ENCODE measurements at regions not wholly inside any gene's neighbourhood (a gene's known extent, or its start where the extent isn't known, plus 50 kb on each side); places are given as distances from the start of the nearest gene placed in this dataset.
"Not testable (repeated sequence)": the region's sequence is repeated elsewhere in the genome, so short reads cannot be mapped to it uniquely, and the experiment has no call there.

DNA sequence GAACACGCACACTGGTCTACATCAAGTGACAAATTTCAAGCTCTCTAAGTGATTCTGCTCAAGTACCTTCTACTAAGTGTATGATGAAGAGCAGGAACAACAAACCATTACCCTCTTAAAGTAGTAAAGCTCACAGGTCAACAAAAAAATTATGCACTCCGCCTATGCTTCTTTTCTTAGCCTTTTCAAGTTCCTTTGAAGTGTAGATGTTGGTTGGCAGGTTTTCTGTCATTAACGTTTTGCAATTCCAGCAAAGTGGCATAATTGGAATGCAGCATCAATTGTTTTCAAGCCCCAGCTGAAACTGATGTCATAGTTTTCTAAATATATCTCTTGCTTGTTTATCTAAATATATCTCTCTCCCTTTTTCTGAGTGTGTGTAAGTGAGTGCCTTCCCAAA is 396.9 kb upstream of the EYS start:
- Histone ChIP-seq H3K27me3 (no peaks in the 10 kb centered on the region), H3K9me3 (no peaks in the 10 kb centered on the region), H3K36me3 (no peaks in the 10 kb centered on the region), H3K27ac (no peak overlapping the region), H3K4me1 (no peaks in the 10 kb centered on the region), H3K4me3 (no peak overlapping the region)
- intact Hi-C loops (cut with DNase I), result no loop called here
- no peak for DNase-seq (ENCODE audit: low spot score in 2 of 2)
- TF ChIP-seq CTCF (IDR thresholded peaks at IDR 0.05), result no peak

- Histone ChIP-seq H3K4me3 (no peak overlapping the region), H3K9me3 (no peaks in the 10 kb centered on the region), H3K27ac (no peak overlapping the region), H3K36me3 (no peaks in the 10 kb centered on the region), H3K27me3 (no peaks in the 10 kb centered on the region), H3K4me1 (no peaks in the 10 kb centered on the region)
- DNase-seq (ENCODE audit: low spot score in 2 of 2), result no peak
- intact Hi-C loops (cut with DNase I), result no loop called here
- TF ChIP-seq CTCF (IDR thresholded peaks at IDR 0.05), result no peak
Measured at GRCh38 chr6:66103354-66103753, 396.3 kb upstream of the EYS start.

- H3K27me3 ChIP-seq, result no peaks in the 10 kb centered on the region
- no peaks in the 10 kb centered on the region for H3K9me3 ChIP-seq
- no peak for DNase-seq (ENCODE audit: low spot score in 2 of 2)
- no peak overlapping the region for H3K27ac ChIP-seq
- intact Hi-C loops (cut with DNase I), result no loop called here
- H3K36me3 ChIP-seq, result no peaks in the 10 kb centered on the region
- H3K4me3 ChIP-seq, result no peak overlapping the region
- no peaks in the 10 kb centered on the region for H3K4me1 ChIP-seq
- no peak for TF ChIP-seq CTCF (IDR thresholded peaks at IDR 0.05)
Measured at GRCh38 chr6:66096679-66097078, 389.7 kb upstream of the EYS start.

DNA sequence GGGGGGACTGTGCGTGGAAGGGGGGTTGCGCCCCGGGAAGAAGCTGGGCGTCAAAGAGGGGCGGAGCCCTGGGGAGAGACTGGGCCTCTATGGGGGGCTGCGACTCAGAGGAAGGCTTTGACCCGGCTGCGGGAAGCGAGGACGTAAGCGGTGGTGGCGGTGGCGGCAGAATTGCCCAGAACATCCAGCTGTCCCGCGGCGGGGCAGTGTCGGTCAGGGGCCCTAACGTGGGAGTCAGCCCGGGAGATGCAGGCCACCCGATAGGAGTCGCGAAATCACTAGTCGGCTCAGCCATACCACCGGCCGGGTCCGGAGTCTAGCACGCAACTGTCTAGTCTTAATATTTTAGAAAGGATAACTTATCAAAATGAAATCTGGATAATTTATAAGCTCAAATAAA is 387.6 kb upstream of the EYS start:
- Histone ChIP-seq H3K27me3 (no peaks in the 10 kb centered on the region), H3K9me3 (no peaks in the 10 kb centered on the region), H3K4me3 (no peak overlapping the region), H3K36me3 (no peaks in the 10 kb centered on the region), H3K27ac (no peak overlapping the region), H3K4me1 (no peaks in the 10 kb centered on the region)
- no peak for TF ChIP-seq CTCF (IDR thresholded peaks at IDR 0.05)
- DNase-seq (ENCODE audit: low spot score in 2 of 2), result no peak
- intact Hi-C loops (cut with DNase I), result no loop called here

GRCh38 chr6:66092306-66092705 is 385.3 kb upstream of the EYS start:
- H3K4me1 ChIP-seq; H3K27ac ChIP-seq; DNase-seq (ENCODE audit: low spot score in 2 of 2); H3K36me3 ChIP-seq; H3K4me3 ChIP-seq; intact Hi-C loops (cut with DNase I); H3K27me3 ChIP-seq; H3K9me3 ChIP-seq: not testable (repeated sequence)

DNA sequence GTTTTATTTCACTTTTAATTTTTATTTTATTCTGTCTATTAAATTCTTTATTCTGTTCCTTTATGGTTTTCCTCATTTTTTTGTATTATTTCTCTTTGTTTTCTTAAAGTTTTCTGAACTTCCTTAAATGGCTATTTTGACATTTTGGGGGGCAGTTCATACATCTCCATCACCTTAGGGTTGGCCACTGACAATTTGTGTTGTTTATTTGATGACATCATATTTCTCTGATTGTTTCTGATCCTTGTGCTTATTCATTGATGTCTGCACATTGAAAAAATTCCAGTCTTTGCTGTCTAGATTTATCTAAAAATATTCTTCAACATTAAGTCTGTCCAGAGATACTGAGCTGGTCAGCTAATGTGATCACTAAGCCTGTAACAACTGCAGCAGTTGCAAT is 379.5 kb upstream of the EYS start:
- TF ChIP-seq CTCF (IDR thresholded peaks at IDR 0.05), result no peak
- Histone ChIP-seq H3K27ac (no peak overlapping the region), H3K27me3 (no peaks in the 10 kb centered on the region), H3K4me3 (no peak overlapping the region), H3K4me1 (no peaks in the 10 kb centered on the region), H3K36me3 (no peaks in the 10 kb centered on the region), H3K9me3 (peaks cover 0 to 28% of the 10 kb centered on the region in 2 donors)
- intact Hi-C loops (cut with DNase I), result no loop called here
- DNase-seq (ENCODE audit: low spot score in 2 of 2), result no peak

Measured in ascending aorta (tissue), 2 donors.